Skeletal muscle cell (primary cell): ENCODE measurements at regions not wholly inside any gene's neighbourhood (a gene's known extent, or its start where the extent isn't known, plus 50 kb on each side); places are given as distances from the start of the nearest gene placed in this dataset.
"Not testable (repeated sequence)": the region's sequence is repeated elsewhere in the genome, so short reads cannot be mapped to it uniquely, and the experiment has no call there.

Experiments
- DNase-seq: peaks from one replicate; pipeline ENCODE4 v3.0.0-alpha.2; 2010; ENCODE audit warnings: low read depth
- H3K4me3 ChIP-seq: 2 replicates; pipeline ENCODE4 v1.5.1; 2011; ENCODE audit warnings: low read depth, mild to moderate bottlenecking, control low read depth, low read length, moderate library complexity

GRCh38 chr18:57895182-57895581, 92.1 kb upstream of the ATP8B1 start:
- no peak overlapping the region for H3K4me3 ChIP-seq
- DNase-seq = no peak

GRCh38 chr18:57891707-57892391, 88.7 kb upstream of the ATP8B1 start:
- H3K4me3 ChIP-seq = no peak overlapping the region
- no peak for DNase-seq

GRCh38 chr18:57890266-57890665, 87.2 kb upstream of the ATP8B1 start:
- no peak for DNase-seq

GRCh38 chr18:57889841-57890240, 86.7 kb upstream of the ATP8B1 start:
- no peak for DNase-seq
- no peak overlapping the region for H3K4me3 ChIP-seq

More at GRCh38 chr18:57890266-57890665, 87.2 kb upstream of the ATP8B1 start:
- no peak overlapping the region for H3K4me3 ChIP-seq

GRCh38 chr18:57887543-57888383, 84.6 kb upstream of the ATP8B1 start:
- H3K4me3 ChIP-seq = no peak overlapping the region
- no peak for DNase-seq

- no peak for DNase-seq
Measured at GRCh38 chr18:57885931-57886330, 82.8 kb upstream of the ATP8B1 start.

GRCh38 chr18:57882465-57882864, 79.3 kb upstream of the ATP8B1 start:
- no peak for DNase-seq
- H3K4me3 ChIP-seq = no peak overlapping the region

More at GRCh38 chr18:57885931-57886330, 82.8 kb upstream of the ATP8B1 start:
- H3K4me3 ChIP-seq = no peak overlapping the region

GRCh38 chr18:57881818-57882413, 78.8 kb upstream of the ATP8B1 start:
- no peak overlapping the region for H3K4me3 ChIP-seq
- peak; percentile 40 for DNase-seq

- not testable (repeated sequence) for DNase-seq, H3K4me3 ChIP-seq
Measured at GRCh38 chr18:57879924-57880323, 76.8 kb upstream of the ATP8B1 start.

- H3K4me3 ChIP-seq = no peak overlapping the region
- DNase-seq = no peak
Measured at GRCh38 chr18:57869221-57869620, 66.1 kb upstream of the ATP8B1 start.

- H3K4me3 ChIP-seq = no peak overlapping the region
- DNase-seq = no peak
Measured at GRCh38 chr18:57866355-57866754, 63.2 kb upstream of the ATP8B1 start.

GRCh38 chr18:57864615-57865121, 61.6 kb upstream of the ATP8B1 start:
- H3K4me3 ChIP-seq = no peak overlapping the region
- DNase-seq = no peak

- DNase-seq = no peak
Measured at GRCh38 chr18:57863706-57864105, 60.6 kb upstream of the ATP8B1 start.

GRCh38 chr18:57859314-57859713, 56.2 kb upstream of the ATP8B1 start:
- no peak for DNase-seq
- no peak overlapping the region for H3K4me3 ChIP-seq

More at GRCh38 chr18:57863706-57864105, 60.6 kb upstream of the ATP8B1 start:
- no peak overlapping the region for H3K4me3 ChIP-seq

- no peak overlapping the region for H3K4me3 ChIP-seq
- no peak for DNase-seq
Measured at GRCh38 chr18:57856557-57857280, 53.6 kb upstream of the ATP8B1 start.

- no peak overlapping the region for H3K4me3 ChIP-seq
- no peak for DNase-seq
Measured at GRCh38 chr18:57856128-57856527, 53.0 kb upstream of the ATP8B1 start.

GRCh38 chr18:57855551-57855950, 52.4 kb upstream of the ATP8B1 start:
- no peak for DNase-seq
- H3K4me3 ChIP-seq = no peak overlapping the region

- no peak for DNase-seq
- H3K4me3 ChIP-seq = no peak overlapping the region
Measured at GRCh38 chr18:57854726-57855125, 51.6 kb upstream of the ATP8B1 start.

- DNase-seq = no peak
- no peak overlapping the region for H3K4me3 ChIP-seq
Measured at GRCh38 chr18:57853864-57854263, 50.7 kb upstream of the ATP8B1 start.

GRCh38 chr18:57853133-57853532, 50.0 kb upstream of the ATP8B1 start:
- no peak overlapping the region for H3K4me3 ChIP-seq
- DNase-seq = no peak
